Activated CD4-positive, alpha-beta T cell treated with anti-CD3 and anti-CD28 coated beads, Interleukin-2, Interleukin-4, amounts not matched to agents 100 ng/mL and 50 ng/mL, durations not matched to agents 16 hours and 8 hours (primary cell): ENCODE measurements at regions not wholly inside any gene's neighbourhood (a gene's known extent, or its start where the extent isn't known, plus 50 kb on each side); places are given as distances from the start of the nearest gene placed in this dataset.

Source experiments
- DNase-seq: peaks from one replicate; pipeline ENCODE4 v3.0.0-alpha.2; 2020; ENCODE audit warnings: low spot score

- DNase-seq = no peak
These were observed 123.9 kb upstream of the ZMIZ1 start for GRCh38 chr10:78944723-78945312.

DNA sequence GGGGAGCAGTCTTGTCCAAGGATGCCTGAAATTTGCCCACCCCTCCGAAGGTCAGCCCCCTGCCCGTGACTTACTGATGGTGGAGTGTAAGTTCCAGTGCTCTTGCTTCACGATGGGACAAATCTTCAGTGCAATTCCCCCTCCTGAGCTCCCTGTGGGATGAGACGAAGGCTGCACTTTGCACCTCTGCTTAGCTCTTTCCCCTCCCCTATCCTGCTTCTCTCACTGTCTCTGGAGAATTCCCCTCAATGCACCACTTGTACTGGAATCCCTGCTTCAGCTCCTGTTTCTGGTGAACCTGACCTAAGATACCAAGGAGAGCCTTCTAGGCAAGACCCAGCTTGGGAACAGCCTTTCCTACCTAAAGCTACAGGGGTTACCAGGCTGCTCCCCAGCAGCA is 122.9 kb upstream of the ZMIZ1 start:
- DNase-seq = no peak

- DNase-seq = no peak
These were observed 121.5 kb upstream of the ZMIZ1 start for GRCh38 chr10:78947226-78947625.

DNA sequence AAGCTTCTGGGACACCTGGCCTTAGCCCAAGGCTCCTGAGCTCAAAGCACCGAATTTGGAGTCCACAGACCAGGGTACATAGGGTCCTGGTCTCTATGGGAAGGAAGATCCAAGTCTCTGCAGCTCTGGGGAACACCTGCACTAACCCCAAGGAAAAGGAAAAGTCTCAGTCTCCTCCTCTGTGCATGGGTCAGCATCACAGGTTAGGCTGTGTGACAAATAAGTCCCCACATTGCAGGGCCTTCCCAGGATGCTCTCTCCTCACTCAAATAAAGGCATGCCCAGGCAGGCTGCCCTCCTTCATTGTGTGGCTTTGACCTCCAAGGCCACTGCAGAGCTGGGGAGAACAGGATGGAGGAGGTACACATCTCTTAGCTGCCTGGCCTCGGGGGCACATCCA is 121.0 kb upstream of the ZMIZ1 start:
- DNase-seq = no peak

DNA sequence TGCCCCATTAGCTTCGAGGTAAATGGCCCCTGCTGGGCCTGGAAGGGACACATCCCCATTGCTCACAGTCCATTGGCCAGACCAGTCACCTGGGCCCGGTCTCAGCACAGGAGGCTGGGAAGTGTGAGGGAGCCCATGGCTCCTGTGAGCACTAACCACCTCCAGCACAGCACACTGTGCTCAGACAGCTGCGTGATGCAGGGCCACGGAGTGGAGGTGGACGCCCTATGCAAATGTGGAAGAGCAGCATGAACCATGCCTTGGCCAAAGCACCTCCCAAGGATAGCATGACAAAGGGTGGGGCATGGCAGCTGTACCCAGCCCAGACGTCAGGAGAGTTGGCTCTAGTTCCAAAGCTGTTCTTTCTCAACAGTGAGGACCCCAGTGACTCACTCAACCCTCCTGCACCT is 120.1 kb upstream of the ZMIZ1 start:
- DNase-seq = no peak

DNA sequence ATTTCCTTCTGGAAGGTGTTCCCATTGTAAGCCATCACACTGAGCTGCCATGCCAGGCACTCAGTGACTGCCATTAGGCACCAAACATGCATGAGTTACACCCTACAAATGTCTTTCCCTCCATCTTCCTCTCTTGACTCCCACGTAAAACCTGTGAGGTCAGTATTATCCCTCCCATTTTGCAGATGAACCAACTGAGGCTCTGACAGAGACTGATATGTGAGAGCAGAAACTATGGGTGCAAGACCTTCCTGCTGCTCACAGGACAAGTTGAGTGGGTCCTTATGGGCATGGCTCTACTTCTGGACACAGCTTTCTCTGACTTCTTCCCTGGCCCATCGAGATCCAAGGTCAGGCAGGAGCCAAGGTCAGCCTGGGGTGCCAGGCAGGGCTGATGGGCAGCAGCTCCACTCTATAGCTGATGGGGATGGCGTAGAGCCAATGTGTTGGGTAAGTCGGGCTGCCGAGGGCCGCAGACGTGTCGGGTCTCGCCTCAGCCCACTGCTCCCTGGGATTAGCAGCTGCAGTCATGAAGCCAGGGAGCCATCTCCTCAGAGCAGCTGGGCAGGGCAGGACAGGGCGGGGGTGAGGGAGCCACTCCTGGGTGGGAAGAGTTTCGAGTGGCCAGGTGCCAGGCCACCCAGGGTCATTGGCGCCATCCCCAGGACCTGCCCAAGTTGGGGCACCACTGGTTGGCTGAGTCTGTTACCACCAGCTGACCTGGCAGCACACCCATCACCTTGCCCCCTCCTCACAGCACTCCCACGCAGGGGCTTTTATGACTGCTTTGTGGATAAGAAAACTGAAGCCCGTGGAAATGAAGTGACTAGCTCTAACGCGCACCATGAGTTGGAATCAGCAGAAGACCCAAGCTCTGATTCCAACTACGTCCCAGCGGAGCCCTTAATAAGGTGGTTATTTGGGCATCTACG is 117.8 kb upstream of the ZMIZ1 start:
- DNase-seq = no peak

GRCh38 chr10:78952030-78952429 is 116.7 kb upstream of the ZMIZ1 start:
- DNase-seq = no peak

DNA sequence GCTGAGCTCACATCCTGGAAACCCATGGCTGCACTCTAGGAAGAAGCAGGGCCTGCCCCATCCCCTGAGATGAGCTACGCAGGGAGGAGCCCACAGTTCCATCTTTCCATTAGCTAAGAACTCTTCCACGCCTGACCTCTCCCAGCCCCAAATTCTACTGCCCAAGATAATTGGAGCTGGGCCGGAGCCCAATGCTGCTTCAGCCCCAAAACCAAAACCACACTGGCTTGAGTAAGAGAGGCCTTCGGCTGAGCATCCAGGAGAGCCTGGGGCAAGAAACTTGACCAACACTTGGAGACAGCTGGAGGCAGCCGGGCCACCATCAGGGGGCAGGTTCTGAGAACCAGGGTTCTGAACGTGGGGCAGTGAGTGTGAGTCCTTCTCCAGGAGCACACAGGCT is 116.1 kb upstream of the ZMIZ1 start:
- no peak for DNase-seq

DNA sequence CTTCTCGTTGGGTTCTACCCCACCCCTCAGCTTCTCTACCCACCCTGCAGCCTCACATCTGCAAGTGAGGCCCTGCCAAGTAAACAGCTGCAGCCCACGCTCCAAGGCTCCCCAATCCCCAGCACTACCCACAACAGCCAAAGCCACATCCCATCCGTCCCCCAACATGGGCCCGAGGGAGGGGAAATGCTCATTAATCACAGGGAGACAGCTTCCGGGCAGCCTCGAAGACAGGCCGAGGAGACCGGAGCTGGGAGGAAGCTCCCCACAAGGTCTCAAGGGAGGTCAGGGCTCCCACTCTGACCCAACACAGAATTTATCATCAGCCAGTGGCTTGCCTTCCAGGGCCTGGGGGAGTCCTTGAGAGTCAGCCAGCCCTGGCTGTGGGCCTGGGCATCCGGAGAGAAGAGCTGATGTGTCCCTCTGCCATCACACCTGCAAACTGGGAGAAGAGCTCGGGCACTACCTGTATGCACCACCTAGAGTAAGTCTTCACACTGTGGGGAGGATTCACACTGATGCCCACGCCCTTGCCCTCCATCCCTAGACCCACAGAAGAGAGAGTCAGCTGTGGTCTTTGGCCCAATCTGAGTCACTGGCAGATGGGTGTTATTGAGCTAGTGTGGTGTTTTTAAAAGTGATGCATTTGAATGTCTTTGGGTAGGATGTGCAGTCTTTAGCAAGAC is 115.5 kb upstream of the ZMIZ1 start:
- DNase-seq = no peak

DNA sequence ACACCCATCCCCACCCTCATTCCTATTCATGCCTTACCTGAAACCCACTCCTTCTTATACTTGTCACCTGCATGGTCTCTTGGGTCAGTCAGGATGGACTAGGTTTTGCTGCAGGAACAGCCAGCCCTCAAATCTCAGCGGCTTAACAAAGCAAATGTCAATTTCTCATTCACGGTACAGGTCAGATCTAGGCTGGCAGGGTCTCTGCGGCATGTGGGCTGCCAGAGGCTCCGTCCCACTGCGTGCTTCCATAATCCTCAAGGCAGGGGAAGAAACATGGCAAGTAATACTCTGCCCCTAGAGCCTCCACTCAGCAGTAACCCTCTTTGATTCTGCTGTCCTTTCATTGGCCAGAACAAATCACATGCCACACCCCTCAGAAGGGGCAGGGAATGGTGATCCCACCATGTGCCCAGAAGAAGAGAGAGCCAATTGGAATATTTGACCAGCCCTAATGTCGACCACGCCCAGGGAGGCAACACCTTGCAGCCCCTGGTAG is 114.9 kb upstream of the ZMIZ1 start:
- DNase-seq = no peak

DNA sequence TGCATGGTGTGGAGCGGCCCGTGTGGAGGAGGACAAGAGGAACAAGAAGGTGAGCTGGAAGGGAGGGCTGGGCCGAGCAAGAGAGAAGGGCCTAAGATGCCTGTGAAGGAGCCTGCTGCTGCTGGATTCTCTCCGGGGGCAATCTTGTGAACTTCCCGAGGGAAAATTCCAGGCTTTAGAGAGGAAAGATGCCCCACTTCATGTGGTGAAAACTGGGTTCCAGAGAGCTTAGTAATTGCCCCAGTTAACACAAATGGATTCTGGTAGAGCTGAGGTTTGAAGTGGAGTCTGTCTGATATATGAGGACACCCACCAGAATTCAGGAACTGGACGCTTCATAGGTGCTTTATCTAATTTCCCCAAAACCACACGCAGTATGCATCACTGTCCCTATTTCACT is 114.1 kb upstream of the ZMIZ1 start:
- DNase-seq = no peak

- no peak for DNase-seq
These were observed 113.6 kb upstream of the ZMIZ1 start for GRCh38 chr10:78955206-78955605.

DNA sequence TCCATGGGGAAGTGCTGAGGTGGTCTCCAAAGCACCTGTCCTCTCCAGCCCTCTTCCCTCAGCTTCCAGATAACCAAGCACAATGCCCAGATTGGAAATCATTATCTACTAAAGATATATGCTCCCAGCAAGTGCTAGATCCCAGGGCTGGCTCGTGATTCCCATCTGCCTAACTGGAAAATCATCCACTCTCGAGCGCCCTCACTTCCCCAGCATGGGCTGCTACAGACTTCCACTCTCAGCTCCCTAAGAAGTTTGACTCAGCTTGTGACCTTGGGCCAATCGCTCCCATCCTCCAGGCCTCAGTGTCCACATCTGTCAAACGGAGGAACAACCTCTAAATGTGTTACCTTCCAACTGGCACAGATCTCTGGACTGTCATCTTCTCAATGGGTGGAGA is 112.4 kb upstream of the ZMIZ1 start:
- no peak for DNase-seq

DNA sequence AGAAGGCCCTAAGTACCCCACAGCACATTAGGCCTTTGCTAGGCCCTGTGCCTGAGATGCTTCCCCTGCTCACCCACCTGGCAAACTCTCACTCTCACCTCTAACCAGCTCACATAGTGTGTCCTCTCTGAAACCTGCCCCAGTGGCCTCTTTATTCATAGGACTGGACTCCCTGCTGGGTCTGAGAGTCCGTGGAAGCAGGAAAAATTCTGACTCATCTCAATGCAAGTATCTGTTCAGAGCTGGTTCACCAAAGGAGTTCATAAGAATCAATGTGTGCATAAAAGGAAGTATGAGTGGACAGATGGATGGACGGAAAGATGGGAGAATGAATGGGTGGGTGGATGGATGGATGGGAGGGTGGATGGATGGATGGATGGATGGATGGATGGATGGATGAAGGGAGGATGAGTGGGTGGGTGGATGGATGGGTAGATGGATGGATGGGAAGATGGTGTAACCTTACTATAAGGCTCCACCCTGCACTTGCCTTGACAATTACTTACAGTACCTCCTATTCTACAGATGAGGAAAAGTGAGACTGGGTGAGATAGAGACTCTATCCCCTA is 111.2 kb upstream of the ZMIZ1 start:
- DNase-seq = no peak

DNA sequence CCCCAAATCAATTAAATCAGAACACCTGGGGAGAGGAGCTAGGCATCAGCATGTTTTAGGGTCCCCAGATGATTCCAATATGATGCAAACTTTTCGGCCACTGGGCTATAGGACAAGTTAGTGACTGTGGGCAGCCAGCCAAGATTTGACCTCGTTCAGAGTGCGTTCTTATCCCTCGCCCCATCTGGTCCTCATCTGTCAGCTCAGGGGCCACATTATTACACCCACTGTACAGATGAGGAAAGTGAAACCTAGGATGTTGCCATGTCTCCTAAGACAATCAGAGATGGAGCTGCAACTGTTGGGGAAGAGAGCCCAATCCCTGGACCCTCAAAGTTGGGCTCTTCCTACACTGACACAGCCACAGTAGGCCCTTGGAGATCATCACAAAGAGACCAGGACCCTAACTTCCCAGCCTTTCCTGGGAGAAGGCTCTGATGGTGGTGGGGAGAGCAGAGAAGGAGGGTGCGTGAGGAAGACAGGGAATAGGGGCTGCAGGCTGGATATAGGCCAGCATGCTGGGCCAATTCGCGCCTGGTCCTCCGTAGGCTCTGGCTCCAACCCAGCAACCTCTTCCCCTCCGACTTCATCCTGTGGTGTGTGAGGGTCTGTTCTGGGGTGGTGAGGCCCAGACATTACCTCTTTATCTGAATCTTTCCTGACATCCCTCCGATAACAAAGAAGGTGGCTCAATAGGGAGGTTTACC is 109.4 kb upstream of the ZMIZ1 start:
- DNase-seq = no peak

DNA sequence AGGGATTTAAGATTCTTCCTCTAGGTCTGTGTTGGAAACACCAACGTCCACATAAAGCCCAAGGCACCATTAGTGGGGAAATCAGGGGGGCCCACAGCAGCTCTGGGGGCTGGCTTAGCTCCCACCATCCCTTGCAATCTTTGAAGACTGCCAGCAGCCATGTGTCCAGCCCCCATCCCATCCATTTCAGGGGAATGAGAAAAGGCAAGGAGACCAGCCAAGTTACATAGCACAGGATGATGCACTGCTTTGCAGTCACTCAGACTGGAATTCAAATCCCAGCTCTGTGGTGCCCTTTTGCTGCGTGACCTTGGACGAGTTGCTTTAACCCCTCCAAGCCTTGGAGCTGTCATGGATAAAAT is 108.9 kb upstream of the ZMIZ1 start:
- no peak for DNase-seq

- DNase-seq = no peak
These were observed 108.4 kb upstream of the ZMIZ1 start for GRCh38 chr10:78960316-78960800.

DNA sequence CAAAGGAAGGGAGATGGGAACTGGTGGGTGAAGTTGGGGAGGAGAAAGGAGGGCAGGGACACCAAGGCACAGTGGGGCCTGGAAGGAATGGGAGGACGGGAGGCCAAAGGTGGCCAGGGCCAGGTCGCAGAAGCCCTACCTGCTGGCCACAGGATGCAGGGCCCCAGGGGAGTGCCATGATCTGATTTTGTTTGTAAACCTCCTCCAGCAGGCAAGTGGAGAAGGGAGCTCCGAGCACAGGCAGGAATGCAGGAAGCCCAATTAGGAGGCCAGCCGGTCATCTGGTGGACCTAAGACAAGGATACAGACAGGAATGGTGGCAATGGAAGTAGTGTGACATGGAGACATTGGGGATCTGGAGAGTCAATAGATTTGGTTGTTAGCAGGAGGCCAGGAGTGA is 107.0 kb upstream of the ZMIZ1 start:
- DNase-seq = no peak

DNA sequence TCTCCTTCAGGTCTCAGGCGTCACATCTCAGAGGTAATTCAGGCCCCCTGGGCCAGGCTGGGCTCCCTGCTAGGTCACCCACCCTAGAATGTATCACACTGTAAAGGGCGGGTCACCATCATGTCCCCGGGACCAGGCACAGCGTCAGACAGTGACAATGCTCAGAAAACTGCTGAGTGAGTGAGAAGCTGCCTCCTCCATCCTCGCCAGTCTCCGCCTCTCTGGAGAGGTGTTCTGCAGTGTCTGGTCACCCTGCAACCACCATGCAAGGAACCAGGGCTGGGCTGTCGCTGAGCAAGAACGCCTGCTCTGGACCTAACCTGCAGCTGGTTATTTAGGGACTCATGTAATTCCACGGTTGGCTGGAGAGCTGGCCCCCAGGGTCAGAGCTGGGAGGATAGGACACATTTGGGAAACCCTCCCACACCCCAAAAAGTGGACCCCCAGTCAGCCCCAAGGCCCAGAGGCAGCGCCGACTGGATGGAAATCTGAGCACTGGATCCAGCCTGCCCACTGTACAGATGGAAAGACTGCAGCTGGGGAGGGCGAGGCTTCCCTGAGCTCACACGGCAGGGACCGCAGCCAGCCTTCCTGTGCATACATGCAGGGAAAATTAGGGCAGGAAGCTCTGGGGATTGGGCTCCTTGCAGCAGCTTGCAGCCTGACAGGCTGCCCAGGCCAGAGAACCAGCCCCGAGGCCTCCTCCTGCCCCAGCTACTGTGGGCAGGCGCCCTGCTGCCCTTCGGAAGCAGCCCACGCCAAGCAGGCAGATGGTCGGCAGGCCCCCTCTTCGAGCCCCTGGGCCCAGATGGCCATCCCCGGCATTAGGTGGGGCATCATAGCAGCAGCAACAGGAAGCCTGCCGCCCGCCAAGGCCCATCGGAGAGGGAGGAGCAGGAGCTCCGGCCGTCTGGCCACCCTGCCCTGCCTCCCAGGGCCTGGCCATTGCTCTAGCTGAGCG is 105.4 kb upstream of the ZMIZ1 start:
- DNase-seq = no peak

DNA sequence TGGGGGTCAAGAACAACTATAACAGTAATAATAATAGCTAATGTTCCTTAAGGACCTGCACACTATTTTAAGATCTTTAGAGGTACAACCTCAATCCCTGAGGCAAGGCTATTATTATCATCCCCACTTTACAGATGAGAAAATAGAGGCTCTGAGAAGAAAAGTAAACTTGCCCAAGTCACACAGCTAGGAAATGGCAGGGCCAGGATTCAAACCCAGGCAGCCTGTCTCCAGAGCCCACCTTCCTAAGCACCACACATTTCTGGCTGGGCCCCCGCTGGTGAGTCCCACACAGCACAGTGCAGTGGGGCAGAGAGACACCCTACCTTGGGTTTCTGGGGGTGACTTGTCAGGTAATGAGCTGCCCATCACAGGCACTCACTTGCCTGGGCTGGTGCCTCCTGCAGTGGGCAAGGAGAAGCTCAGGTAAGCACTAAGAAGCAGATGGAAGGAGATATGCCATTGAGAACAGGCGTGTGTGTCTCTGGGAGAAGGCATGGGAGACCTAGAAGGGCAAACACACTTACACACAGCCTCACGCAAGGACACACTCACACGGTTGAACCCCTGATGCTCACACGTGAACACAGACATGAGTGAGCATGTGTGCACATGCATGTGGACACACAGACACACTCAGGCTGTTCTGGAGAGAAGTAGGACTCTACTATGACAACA is 104.4 kb upstream of the ZMIZ1 start:
- DNase-seq = no peak
